GM10847 (cell line): ENCODE measurements at regions not wholly inside any gene's neighbourhood (a gene's known extent, or its start where the extent isn't known, plus 50 kb on each side); places are given as distances from the start of the nearest gene placed in this dataset.
A peak's percentile ranks its signal among the peaks of the same experiment; 100 is the strongest.

Source experiments
- POLR2A ChIP-seq: IDR thresholded peaks from 2 replicates; pipeline ENCODE4 v1.6.1; 2011; ENCODE audit not compliant: insufficient read length; ENCODE audit errors: extremely low read depth

GRCh38 chr3:48092270-48092669 is 76.1 kb upstream of the MAP4 start:
- no peak for TF ChIP-seq POLR2A

GRCh38 chr3:48090166-48090939 is 74.1 kb upstream of the MAP4 start:
- TF ChIP-seq POLR2A, result no peak

- peak; percentile 75 for TF ChIP-seq POLR2A
Measured at GRCh38 chr3:48088749-48089466, 72.7 kb upstream of the MAP4 start.

- no peak for TF ChIP-seq POLR2A
Measured at GRCh38 chr3:48088056-48088748, 72.0 kb upstream of the MAP4 start.

- no peak for TF ChIP-seq POLR2A
Measured at GRCh38 chr3:48086705-48087104, 70.5 kb upstream of the MAP4 start.

GRCh38 chr3:48084929-48085328 is 68.7 kb upstream of the MAP4 start:
- TF ChIP-seq POLR2A, result no peak

GRCh38 chr3:48084170-48084569 is 68.0 kb upstream of the MAP4 start:
- no peak for TF ChIP-seq POLR2A

GRCh38 chr3:48082580-48083184 is 66.5 kb upstream of the MAP4 start:
- no peak for TF ChIP-seq POLR2A

GRCh38 chr3:48077815-48078214 is 61.6 kb upstream of the MAP4 start:
- no peak for TF ChIP-seq POLR2A

GRCh38 chr3:48070030-48070429 is 53.8 kb upstream of the MAP4 start:
- no peak for TF ChIP-seq POLR2A

GRCh38 chr3:48069339-48069738 is 53.1 kb upstream of the MAP4 start:
- TF ChIP-seq POLR2A, result no peak

GRCh38 chr3:48068886-48069285 is 52.7 kb upstream of the MAP4 start:
- TF ChIP-seq POLR2A, result no peak

GRCh38 chr3:48067271-48067670 is 51.1 kb upstream of the MAP4 start:
- no peak for TF ChIP-seq POLR2A
